Keratinocyte (primary cell): ENCODE measurements at regions not wholly inside any gene's neighbourhood (a gene's known extent, or its start where the extent isn't known, plus 50 kb on each side); places are given as distances from the start of the nearest gene placed in this dataset.

Experiments used
- DNase-seq: peaks from one replicate; pipeline ENCODE4 v3.0.0-alpha.2; 2011; ENCODE audit warnings: low read depth, missing footprints, low spot score
- FAIRE-seq: peaks from 2 replicates; lab custom pipeline; 2011; peaks lifted over from hg19 to GRCh38; lab: Jason Lieb, UNC
- H2AFZ ChIP-seq: 2 replicates; pipeline ENCODE4 v1.6.0; 2012; ENCODE audit warnings: low read length, control low read depth, inconsistent platforms; ENCODE audit not compliant: control insufficient read depth
- H3K27ac ChIP-seq: 2 replicates; pipeline ENCODE4 v1.5.1; 2011; ENCODE audit warnings: low read length; ENCODE audit not compliant: control insufficient read depth, insufficient read depth
- H3K27me3 ChIP-seq: 3 replicates; pipeline ENCODE4 v1.6.0; 2011; ENCODE audit warnings: low read length; ENCODE audit not compliant: control insufficient read depth, insufficient read depth; ENCODE audit errors: extremely low read depth
- H3K36me3 ChIP-seq, 2 experiments: 2 replicates in 1 of 2; 3 replicates in 1 of 2; pipeline ENCODE4 v1.5.1; 2011; ENCODE audit warnings: low read length in 2 of 2, mild to moderate bottlenecking in 1 of 2; ENCODE audit not compliant: control insufficient read depth in 2 of 2, insufficient read depth in 2 of 2; ENCODE audit errors: extremely low read depth in 1 of 2
- H3K4me1 ChIP-seq: 3 replicates; pipeline ENCODE4 v1.5.1; 2011; ENCODE audit warnings: low read length; ENCODE audit not compliant: control insufficient read depth, insufficient read depth; ENCODE audit errors: extremely low read depth
- H3K4me2 ChIP-seq: 3 replicates; pipeline ENCODE4 v1.6.0; 2011; ENCODE audit warnings: low read depth, low read length; ENCODE audit not compliant: control insufficient read depth, insufficient read depth; ENCODE audit errors: extremely low read depth
- H3K4me3 ChIP-seq, 3 experiments: fragments of 200-600 bp in 1 of 3; sonication (generic) in 1 of 3; 2 replicates in 2 of 3; 3 replicates in 1 of 3; pipeline ENCODE4 v1.5.1; 2011 to 2016; ENCODE audit warnings: low read length in 3 of 3, mild to moderate bottlenecking in 3 of 3, control low read depth in 2 of 3, inconsistent platforms in 1 of 3, low read depth in 1 of 3, mixed read lengths in 1 of 3, mixed run types in 1 of 3, moderate library complexity in 1 of 3; ENCODE audit not compliant: control insufficient read depth in 2 of 3, insufficient read depth in 2 of 3; ENCODE audit errors: extremely low read depth in 1 of 3
- H3K79me2 ChIP-seq: 2 replicates; pipeline ENCODE4 v1.6.0; 2012; ENCODE audit warnings: low read length; ENCODE audit not compliant: control insufficient read depth, insufficient read depth
- H3K9ac ChIP-seq: 3 replicates; pipeline ENCODE4 v1.6.0; 2011; ENCODE audit warnings: low read length; ENCODE audit not compliant: control insufficient read depth, insufficient read depth; ENCODE audit errors: extremely low read depth
- H3K9me1 ChIP-seq: 3 replicates; pipeline ENCODE4 v1.6.0; 2011; ENCODE audit warnings: low read length; ENCODE audit not compliant: control insufficient read depth, insufficient read depth; ENCODE audit errors: extremely low read depth
- H3K9me3 ChIP-seq: 2 replicates; pipeline ENCODE4 v1.5.1; 2012; ENCODE audit warnings: low read depth, low read length; ENCODE audit not compliant: control insufficient read depth
- H4K20me1 ChIP-seq: 3 replicates; pipeline ENCODE4 v1.6.0; 2011; ENCODE audit warnings: low read length; ENCODE audit not compliant: control insufficient read depth, insufficient read depth; ENCODE audit errors: extremely low read depth
- CTCF ChIP-seq, 3 experiments: IDR thresholded peaks in 1 of 3; conservative IDR thresholded peaks in 1 of 3; optimal IDR thresholded peaks in 1 of 3; 2 replicates in 2 of 3; 3 replicates in 1 of 3; pipeline versions ENCODE3 to v1.5.1; 2011; ENCODE audit warnings: low read length in 3 of 3, mild to moderate bottlenecking in 3 of 3, moderate library complexity in 2 of 3, control low read depth in 1 of 3, inconsistent platforms in 1 of 3; ENCODE audit not compliant: insufficient read depth in 2 of 3; ENCODE audit errors: extremely low read depth in 1 of 3
- EZH2 ChIP-seq: IDR thresholded peaks from one replicate; pipeline ENCODE4 v1.6.1; 2012; ENCODE audit warnings: inconsistent platforms, mild to moderate bottlenecking, low read length, moderate library complexity
- dilution Hi-C: fragments of 300-500 bp; cut with MboI; formaldehyde crosslinking; loops from one replicate; pipeline ENCODE4 v1.7.0; 2020; ENCODE audit warnings: low sequenced_read_pairs; ENCODE audit not compliant: extremely low pct_ligation_motif_present

- Histone ChIP-seq H3K4me3 (no peak overlapping the region), H2AFZ (no peak overlapping the region), H4K20me1 (no peaks in the 10 kb centered on the region), H3K4me2 (no peak overlapping the region), H3K36me3 (no peaks in the 10 kb centered on the region), H3K9ac (no peak overlapping the region), H3K9me3 (peaks cover 3% of the 10 kb centered on the region), H3K9me1 (no peaks in the 10 kb centered on the region), H3K79me2 (no peaks in the 10 kb centered on the region), H3K27ac (no peak overlapping the region), H3K27me3 (no peaks in the 10 kb centered on the region), H3K4me1 (no peaks in the 10 kb centered on the region)
- no peak for FAIRE-seq
- dilution Hi-C loops: no loop called here
- TF ChIP-seq CTCF (optimal IDR thresholded peaks at IDR 0.05 in 1 of 3, IDR thresholded peaks at IDR 0.05 in 1 of 3, conservative IDR thresholded peaks at IDR 0.05 in 1 of 3; ENCODE audit: extremely low read depth in 1 of 3, insufficient read depth in 2 of 3, low read length in 3 of 3) (no peak), EZH2 (no peak)
- DNase-seq: no peak
These were observed 108.6 kb upstream of the RAI14 start for GRCh38 chr5:34547300-34548085.

DNA sequence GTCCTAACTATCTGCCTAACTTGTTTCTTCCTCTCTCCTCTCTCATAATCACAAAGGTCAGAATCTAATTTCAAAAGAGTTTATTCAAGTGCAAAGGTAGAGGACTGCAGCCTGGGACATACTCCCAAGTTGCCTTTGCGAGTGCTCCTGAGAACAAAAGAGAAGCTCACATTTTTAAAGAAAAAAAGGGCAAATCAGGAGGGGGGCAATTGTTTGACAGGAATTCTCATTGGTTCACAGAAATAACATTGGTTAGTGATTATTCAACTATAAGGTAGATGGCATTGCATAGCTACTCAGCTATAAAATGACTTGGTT is 108.1 kb upstream of the RAI14 start:
- H3K36me3 ChIP-seq: no peaks in the 10 kb centered on the region
- no peak overlapping the region for H3K4me3 ChIP-seq
- dilution Hi-C loops: no loop called here
- DNase-seq (no peak), FAIRE-seq (no peak)
- TF ChIP-seq EZH2 (no peak), CTCF (optimal IDR thresholded peaks at IDR 0.05 in 1 of 3, IDR thresholded peaks at IDR 0.05 in 1 of 3, conservative IDR thresholded peaks at IDR 0.05 in 1 of 3; ENCODE audit: extremely low read depth in 1 of 3, insufficient read depth in 2 of 3, low read length in 3 of 3) (no peak)
- H4K20me1 ChIP-seq: no peaks in the 10 kb centered on the region
- no peak overlapping the region for H3K4me2 ChIP-seq
- H3K79me2 ChIP-seq: no peaks in the 10 kb centered on the region
- H3K9me1 ChIP-seq: no peaks in the 10 kb centered on the region
- H3K4me1 ChIP-seq: no peaks in the 10 kb centered on the region
- no peak overlapping the region for H3K27ac ChIP-seq
- peaks cover 3% of the 10 kb centered on the region for H3K9me3 ChIP-seq
- no peaks in the 10 kb centered on the region for H3K27me3 ChIP-seq
- H2AFZ ChIP-seq: no peak overlapping the region
- no peak overlapping the region for H3K9ac ChIP-seq
